Medulla oblongata (tissue), 1 donor: ENCODE measurements at regions not wholly inside any gene's neighbourhood (a gene's known extent, or its start where the extent isn't known, plus 50 kb on each side); places are given as distances from the start of the nearest gene placed in this dataset.

Source experiments
- DNase-seq: peaks from one replicate; pipeline ENCODE4 v3.0.0-alpha.2; 2015; ENCODE audit errors: extremely low spot score

- DNase-seq: no peak
These were observed 364.1 kb downstream of the BRINP1 start for GRCh38 chr9:119005162-119005561.

- peak; percentile 19 for DNase-seq
These were observed 360.0 kb downstream of the BRINP1 start for GRCh38 chr9:119009249-119009648.

GRCh38 chr9:119020284-119020683, 349.0 kb downstream of the BRINP1 start:
- no peak for DNase-seq

- DNase-seq: no peak
These were observed 348.4 kb downstream of the BRINP1 start for GRCh38 chr9:119020730-119021333.

GRCh38 chr9:119026120-119026519, 343.1 kb downstream of the BRINP1 start:
- peak; percentile 74 for DNase-seq

- no peak for DNase-seq
These were observed 341.1 kb downstream of the BRINP1 start for GRCh38 chr9:119027901-119028699.

GRCh38 chr9:119029886-119030285, 339.3 kb downstream of the BRINP1 start:
- no peak for DNase-seq

- DNase-seq: no peak
These were observed 335.6 kb downstream of the BRINP1 start for GRCh38 chr9:119033596-119033995.

- DNase-seq: no peak
These were observed 332.3 kb downstream of the BRINP1 start for GRCh38 chr9:119036969-119037368.

- DNase-seq: no peak
These were observed 325.2 kb downstream of the BRINP1 start for GRCh38 chr9:119043996-119044395.

GRCh38 chr9:119044806-119045205, 324.4 kb downstream of the BRINP1 start:
- DNase-seq: no peak

GRCh38 chr9:119047513-119048307, 321.5 kb downstream of the BRINP1 start:
- DNase-seq: no peak

- DNase-seq: no peak
These were observed 319.0 kb downstream of the BRINP1 start for GRCh38 chr9:119050281-119050680.

GRCh38 chr9:119052339-119053030, 316.8 kb downstream of the BRINP1 start:
- DNase-seq: no peak

- no peak for DNase-seq
These were observed 316.2 kb downstream of the BRINP1 start for GRCh38 chr9:119053070-119053469.

- DNase-seq: no peak
These were observed 308.4 kb downstream of the BRINP1 start for GRCh38 chr9:119060629-119061385.

- no peak for DNase-seq
These were observed 297.6 kb downstream of the BRINP1 start for GRCh38 chr9:119071636-119072035.

GRCh38 chr9:119074017-119074416, 295.2 kb downstream of the BRINP1 start:
- no peak for DNase-seq

GRCh38 chr9:119078015-119078414, 291.2 kb downstream of the BRINP1 start:
- no peak for DNase-seq

GRCh38 chr9:119083673-119084072, 285.6 kb downstream of the BRINP1 start:
- no peak for DNase-seq

- DNase-seq: no peak
These were observed 282.6 kb downstream of the BRINP1 start for GRCh38 chr9:119086590-119086989.
